H1 (cell line): ENCODE measurements at regions not wholly inside any gene's neighbourhood (a gene's known extent, or its start where the extent isn't known, plus 50 kb on each side); places are given as distances from the start of the nearest gene placed in this dataset.
A peak's percentile ranks its signal among the peaks of the same experiment; 100 is the strongest.

Experiments
- CTCF ChIA-PET: fragments of 300-600 bp; sonication (Branson Sonifier 250); formaldehyde crosslinking; loops from one replicate; lab custom pipeline; 2021; ENCODE audit not compliant: partially characterized antibody; lab: Charles Lee
- POLR2A ChIA-PET: fragments of 300-600 bp; sonication (Branson Sonifier 250); formaldehyde crosslinking; loops from one replicate; lab custom pipeline; 2021; ENCODE audit warnings: inconsistent platforms; ENCODE audit not compliant: partially characterized antibody; lab: Charles Lee
- DNase-seq, 2 experiments: peaks; one replicate each; pipeline versions ENCODE4 v3.0.0 to v3.0.0-alpha.2; 2010 to 2022; ENCODE audit warnings: low spot score in 2 of 2, low read depth in 1 of 2, mixed read lengths in 1 of 2
- FAIRE-seq: peaks from 2 replicates; lab custom pipeline; 2011; peaks lifted over from hg19 to GRCh38; lab: Jason Lieb, UNC
- H2AFZ ChIP-seq: 2 replicates; pipeline ENCODE4 v1.8.1; 2012; ENCODE audit warnings: low read length, inconsistent platforms
- H2AK5ac ChIP-seq: 2 replicates; pipeline ENCODE4 v1.6.1; 2013; ENCODE audit warnings: low read depth, low read length
- H2BK120ac ChIP-seq: replicated peaks from 2 replicates; pipeline ENCODE3; 2013; ENCODE audit warnings: low read depth, low read length, inconsistent platforms
- H2BK12ac ChIP-seq: 2 replicates; pipeline ENCODE4 v1.6.1; 2013; ENCODE audit warnings: low read depth, low read length
- H2BK15ac ChIP-seq: 2 replicates; pipeline ENCODE4 v1.6.1; 2013; ENCODE audit warnings: low read length
- H2BK20ac ChIP-seq: 2 replicates; pipeline ENCODE4 v1.6.1; 2013; ENCODE audit warnings: low read length
- H2BK5ac ChIP-seq: 2 replicates; pipeline ENCODE4 v1.6.1; 2013; ENCODE audit warnings: low read depth, low read length
- H3K14ac ChIP-seq: 2 replicates; pipeline ENCODE4 v1.6.1; 2013; ENCODE audit warnings: inconsistent platforms; ENCODE audit not compliant: insufficient read length
- H3K18ac ChIP-seq: 2 replicates; pipeline ENCODE4 v1.6.1; 2013; ENCODE audit warnings: low read length; ENCODE audit errors: extremely low read depth
- H3K23ac ChIP-seq: 2 replicates; pipeline ENCODE4 v1.6.1; 2013; ENCODE audit warnings: inconsistent platforms; ENCODE audit not compliant: insufficient read length
- H3K23me2 ChIP-seq: 2 replicates; pipeline ENCODE4 v1.6.1; 2013; ENCODE audit warnings: low read depth, low read length
- H3K27ac ChIP-seq: 2 replicates; pipeline ENCODE4 v1.6.1; 2011; ENCODE audit warnings: low read depth, low read length, inconsistent platforms
- H3K27me3 ChIP-seq, 4 experiments: replicated peaks in 1 of 4; 1 replicate in 1 of 4; 2 replicates in 3 of 4; pipeline versions ENCODE4 v1.6.1 to v1.8.1; 2011 to 2013; ENCODE audit warnings: low read length in 3 of 4, mild to moderate bottlenecking in 3 of 4, inconsistent platforms in 2 of 4, mixed read lengths in 2 of 4, moderate library complexity in 1 of 4; ENCODE audit not compliant: control insufficient read depth in 3 of 4, insufficient read depth in 3 of 4; ENCODE audit errors: extremely low read depth in 1 of 4
- H3K36me3 ChIP-seq, 4 experiments: 2 replicates each; pipeline versions ENCODE4 v1.6.1 to v1.8.1; 2011 to 2013; ENCODE audit warnings: mild to moderate bottlenecking in 4 of 4, low read length in 3 of 4, moderate library complexity in 2 of 4, control low read depth in 1 of 4, inconsistent platforms in 1 of 4; ENCODE audit not compliant: insufficient read depth in 4 of 4, control insufficient read depth in 2 of 4
- H3K4ac ChIP-seq: replicated peaks from 2 replicates; pipeline ENCODE3; 2013; ENCODE audit warnings: low read length, low read depth, mixed read lengths, inconsistent platforms; ENCODE audit not compliant: insufficient read length
- H3K4me1 ChIP-seq, 4 experiments: replicated peaks in 1 of 4; 1 replicate in 1 of 4; 2 replicates in 3 of 4; pipeline versions ENCODE4 v1.6.1 to v1.8.1; 2011 to 2013; ENCODE audit warnings: low read length in 3 of 4, inconsistent platforms in 2 of 4, mixed read lengths in 1 of 4; ENCODE audit not compliant: insufficient read depth in 4 of 4, control insufficient read depth in 3 of 4
- H3K4me2 ChIP-seq, 2 experiments: 2 replicates each; pipeline versions ENCODE4 v1.6.1 to v1.8.1; 2011 to 2013; ENCODE audit warnings: low read depth in 2 of 2, low read length in 2 of 2, control low read depth in 1 of 2, inconsistent platforms in 1 of 2, mild to moderate bottlenecking in 1 of 2; ENCODE audit not compliant: insufficient read depth in 1 of 2
- H3K4me3 ChIP-seq, 4 experiments: fragments of 200-600, 300-600 bp in 1 of 4; sonication (generic), shearing (Covaris generic), sonication (Bioruptor Twin) in 1 of 4; 2 replicates each; pipeline versions ENCODE4 v1.5.1 to v1.8.1; 2011 to 2016; ENCODE audit warnings: low read length in 4 of 4, low read depth in 3 of 4, control low read depth in 2 of 4, inconsistent platforms in 2 of 4, mild to moderate bottlenecking in 2 of 4, mixed read lengths in 1 of 4, moderate library complexity in 1 of 4; ENCODE audit not compliant: insufficient read depth in 2 of 4; ENCODE audit errors: extremely low read depth in 1 of 4
- H3K56ac ChIP-seq: replicated peaks from 2 replicates; pipeline ENCODE3; 2013; ENCODE audit warnings: low read depth, mild to moderate bottlenecking, mixed read lengths, low read length, inconsistent platforms; ENCODE audit not compliant: insufficient read length
- H3K79me1 ChIP-seq: 2 replicates; pipeline ENCODE4 v1.6.1; 2013; ENCODE audit warnings: low read depth, low read length, control low read depth
- H3K79me2 ChIP-seq, 2 experiments: 2 replicates each; pipeline versions ENCODE4 v1.6.1 to v1.8.1; 2012 to 2013; ENCODE audit warnings: low read length in 2 of 2, mild to moderate bottlenecking in 2 of 2, inconsistent platforms in 1 of 2; ENCODE audit not compliant: insufficient read depth in 2 of 2, control insufficient read depth in 1 of 2
- H3K9ac ChIP-seq, 4 experiments: replicated peaks in 1 of 4; 1 replicate in 1 of 4; 2 replicates in 3 of 4; pipeline versions ENCODE4 v1.6.1 to v1.8.1; 2011 to 2013; ENCODE audit warnings: low read depth in 3 of 4, low read length in 3 of 4, control low read depth in 2 of 4, mild to moderate bottlenecking in 2 of 4, moderate library complexity in 2 of 4, inconsistent platforms in 1 of 4; ENCODE audit errors: extremely low read depth in 1 of 4
- H3K9me3 ChIP-seq, 2 experiments: 2 replicates each; pipeline versions ENCODE4 v1.6.1 to v1.8.1; 2012 to 2013; ENCODE audit warnings: mild to moderate bottlenecking in 2 of 2, moderate library complexity in 2 of 2, control low read depth in 1 of 2, inconsistent platforms in 1 of 2, low read depth in 1 of 2, low read length in 1 of 2, mixed read lengths in 1 of 2; ENCODE audit not compliant: insufficient read depth in 2 of 2
- H4K20me1 ChIP-seq, 2 experiments: replicated peaks in 1 of 2; 2 replicates each; pipeline versions ENCODE3 to v1.8.1; 2011 to 2013; ENCODE audit warnings: inconsistent platforms in 2 of 2, low read length in 2 of 2, mild to moderate bottlenecking in 1 of 2; ENCODE audit not compliant: insufficient read depth in 2 of 2, control insufficient read depth in 1 of 2
- H4K5ac ChIP-seq: 2 replicates; pipeline ENCODE4 v1.6.1; 2013; ENCODE audit warnings: low read length, low read depth, mixed read lengths, inconsistent platforms; ENCODE audit not compliant: insufficient read length
- H4K8ac ChIP-seq: 2 replicates; pipeline ENCODE4 v1.8.0; 2013; ENCODE audit warnings: mild to moderate bottlenecking, moderate library complexity, low read length, inconsistent platforms; ENCODE audit not compliant: insufficient read depth; ENCODE audit errors: extremely low read depth
- H4K91ac ChIP-seq: replicated peaks from 2 replicates; pipeline ENCODE3; 2013; ENCODE audit warnings: low read length, mixed read lengths, inconsistent platforms; ENCODE audit not compliant: insufficient read length
- CEBPB ChIP-seq: IDR thresholded peaks from 2 replicates; pipeline ENCODE4 v1.6.1; 2012; ENCODE audit warnings: low read depth, low read length
- CHD1 ChIP-seq: IDR thresholded peaks from 2 replicates; pipeline ENCODE4 v1.6.1; 2012; ENCODE audit warnings: low read depth, low read length, improper control_type of control experiment
- CTCF ChIP-seq, 3 experiments: IDR thresholded peaks; 1 replicate in 2 of 3; 2 replicates in 1 of 3; pipeline versions ENCODE4 v1.5.1 to v1.6.1; 2011; ENCODE audit warnings: low read length in 3 of 3, mild to moderate bottlenecking in 3 of 3, inconsistent platforms in 2 of 3, low read depth in 1 of 3, moderate library complexity in 1 of 3; ENCODE audit not compliant: insufficient read depth in 1 of 3; ENCODE audit errors: control extremely low read depth in 1 of 3
- EZH2 ChIP-seq: fragments of 200-600 bp; sonication (generic); IDR thresholded peaks from 2 replicates; pipeline ENCODE4 v1.7.1; 2012; ENCODE audit warnings: low read depth, mild to moderate bottlenecking, moderate library complexity, low read length, inconsistent platforms; ENCODE audit not compliant: severe bottlenecking
- FOSL1 ChIP-seq: IDR thresholded peaks from 2 replicates; pipeline ENCODE4 v1.6.1; 2011; ENCODE audit warnings: mild to moderate bottlenecking, low read depth, low read length, moderate library complexity; ENCODE audit not compliant: insufficient read depth
- PHF8 ChIP-seq: fragments of 200-600 bp; sonication (generic); conservative IDR thresholded peaks from 2 replicates; pipeline ENCODE4 v1.7.1; 2012; ENCODE audit warnings: low read depth, mild to moderate bottlenecking, inconsistent platforms, low read length, moderate library complexity
- RAD21 ChIP-seq, 2 experiments: IDR thresholded peaks in 1 of 2; conservative IDR thresholded peaks in 1 of 2; 2 replicates each; pipeline ENCODE4 v1.6.1; 2011; ENCODE audit warnings: low read depth in 2 of 2, low read length in 2 of 2, improper control_type of control experiment in 1 of 2, inconsistent platforms in 1 of 2, mild to moderate bottlenecking in 1 of 2, moderate library complexity in 1 of 2
- RBBP5 ChIP-seq: IDR thresholded peaks from 2 replicates; pipeline ENCODE4 v1.7.1; 2012; ENCODE audit warnings: low read depth, mild to moderate bottlenecking, inconsistent platforms, low read length, moderate library complexity, borderline replicate concordance
- SP1 ChIP-seq: IDR thresholded peaks from 2 replicates; pipeline ENCODE4 v1.6.1; 2011; ENCODE audit warnings: low read depth, low read length
- SUZ12 ChIP-seq: fragments of 200-600 bp; sonication (generic); IDR thresholded peaks from 2 replicates; pipeline ENCODE4 v1.6.1; 2012; ENCODE audit warnings: mild to moderate bottlenecking, inconsistent platforms, low read length, moderate library complexity, mixed read lengths
- TCF12 ChIP-seq: IDR thresholded peaks from 2 replicates; pipeline ENCODE4 v1.6.1; 2011; ENCODE audit warnings: low read depth, mild to moderate bottlenecking, low read length
- YY1 ChIP-seq: IDR thresholded peaks from 2 replicates; pipeline ENCODE4 v1.6.1; 2011; ENCODE audit warnings: low read depth, mild to moderate bottlenecking, low read length
- WGBS, 2 experiments: shearing (Covaris generic) in 1 of 2; methylation state at CpG; one replicate each; pipeline versions ENCODE4 v1.1.6 to v1.1.7; 2013 to 2015; ENCODE audit warnings: low lambda C conversion rate in 2 of 2, mixed read lengths in 2 of 2, inconsistent platforms in 1 of 2, low coverage in 1 of 2, missing lambda C conversion rate in 1 of 2; ENCODE audit not compliant: insufficient replicate concordance in 2 of 2, insufficient coverage in 1 of 2, insufficient read length in 1 of 2; ENCODE audit errors: extremely low coverage in 1 of 2, missing lambda C conversion rate in 1 of 2; 5-methylcytosine and 5-hydroxymethylcytosine counted together

- Histone ChIP-seq H3K4ac (no peak overlapping the region), H2BK15ac (no peak overlapping the region), H3K79me1 (no peaks in the 10 kb centered on the region), H3K4me2 (no peak overlapping the region), H3K27me3 (no peaks in the 10 kb centered on the region; a peak in 1 of 7 replicates), H2AFZ (no peak overlapping the region), H3K23ac (no peak overlapping the region), H3K23me2 (no peaks in the 10 kb centered on the region), H3K9me3 (no peaks in the 10 kb centered on the region), H3K79me2 (no peaks in the 10 kb centered on the region), H3K18ac (no peak overlapping the region), H2AK5ac (no peak overlapping the region), H2BK12ac (no peak overlapping the region), H3K27ac (no peak overlapping the region), H3K36me3 (no peaks in the 10 kb centered on the region), H2BK20ac (no peak overlapping the region), H3K4me3 (no peak overlapping the region), H4K20me1 (peaks cover 0 to 3% of the 10 kb centered on the region in 2 experiments), H3K56ac (no peak overlapping the region), H2BK120ac (no peak overlapping the region), H4K91ac (no peak overlapping the region), H4K5ac (no peak overlapping the region), H2BK5ac (no peak overlapping the region), H3K4me1 (no peaks in the 10 kb centered on the region), H3K9ac (no peak overlapping the region), H4K8ac (no peak overlapping the region), H3K14ac (no peak overlapping the region)
- POLR2A ChIA-PET = no interaction called here
- WGBS, 2 experiments = 45 to 100% methylated on average over 1 to 8 of the region's 8 CpGs
- FAIRE-seq (no peak), DNase-seq (peak in 1 of 2 experiments; percentile 73)
- CTCF ChIA-PET = interaction anchor here (0.5 to 11.1 kb wide), 31 partner anchors 9 to 675 kb away, joined by 3 to 108 read pairs (median 4); no protein-coding TSS in a partner anchor
- TF ChIP-seq RAD21 (IDR thresholded peaks at IDR 0.05 in 1 of 2, conservative IDR thresholded peaks at IDR 0.05 in 1 of 2; ENCODE audit: low read depth in 2 of 2, low read length in 2 of 2) (peak; percentile 82 to 85), SP1 (no peak), TCF12 (no peak), EZH2 (no peak), SUZ12 (no peak), CTCF (IDR thresholded peaks at IDR 0.05; ENCODE audit: control extremely low read depth in 1 of 3, insufficient read depth in 1 of 3, low read depth in 1 of 3, low read length in 3 of 3) (peak; percentile 76 to 86 (median 79)), PHF8 (no peak), FOSL1 (no peak), CEBPB (no peak), CHD1 (no peak), RBBP5 (no peak), YY1 (no peak)
These were observed 136.8 kb upstream of the PDE1C start for GRCh38 chr7:32206987-32207386.
